Loucy (cell line): ENCODE measurements at regions not wholly inside any gene's neighbourhood (a gene's known extent, or its start where the extent isn't known, plus 50 kb on each side); places are given as distances from the start of the nearest gene placed in this dataset.

Source experiments
- H2AFZ ChIP-seq: fragments of 200-600 bp; sonication (generic); 2 replicates; pipeline ENCODE4 v1.6.0; 2016; ENCODE audit warnings: antibody characterized with exemption, mild to moderate bottlenecking, low read length, moderate library complexity
- H3F3A ChIP-seq: fragments of 200-600 bp; 2 replicates; pipeline ENCODE4 v1.6.0; 2016; ENCODE audit warnings: antibody characterized with exemption, low read depth, mild to moderate bottlenecking
- H3K27me3 ChIP-seq: fragments of 200-600 bp; sonication (generic); 2 replicates; pipeline ENCODE4 v1.6.1; 2014; ENCODE audit warnings: low read length, mild to moderate bottlenecking; ENCODE audit not compliant: insufficient read depth, poor library complexity, severe bottlenecking
- H3K36me3 ChIP-seq: fragments of 200-600 bp; sonication (generic); 2 replicates; pipeline ENCODE4 v1.6.1; 2016; ENCODE audit warnings: low read length; ENCODE audit not compliant: insufficient read depth
- H3K4me1 ChIP-seq: fragments of 200-600 bp; sonication (generic); 2 replicates; pipeline ENCODE4 v1.5.1; 2014; ENCODE audit warnings: low read length, mild to moderate bottlenecking; ENCODE audit not compliant: insufficient read depth, poor library complexity, severe bottlenecking
- H3K4me2 ChIP-seq: fragments of 200-600 bp; sonication (generic); 2 replicates; pipeline ENCODE4 v1.6.0; 2014; ENCODE audit warnings: antibody characterized with exemption, low read length, low read depth, mild to moderate bottlenecking; ENCODE audit not compliant: poor library complexity, severe bottlenecking
- H3K4me3 ChIP-seq: fragments of 200-600 bp; sonication (generic); 2 replicates; pipeline ENCODE4 v1.5.1; 2014; ENCODE audit warnings: low read length, mild to moderate bottlenecking, mixed read lengths; ENCODE audit not compliant: poor library complexity, severe bottlenecking
- H3K79me2 ChIP-seq: fragments of 200-600 bp; sonication (generic); 2 replicates; pipeline ENCODE4 v1.6.1; 2014; ENCODE audit warnings: low read length; ENCODE audit not compliant: insufficient read depth
- H3K9ac ChIP-seq: fragments of 200-600 bp; sonication (generic); 2 replicates; pipeline ENCODE4 v1.6.0; 2014; ENCODE audit warnings: mild to moderate bottlenecking, low read depth, low read length, moderate library complexity; ENCODE audit not compliant: poor library complexity, severe bottlenecking
- H3K9me2 ChIP-seq: fragments of 200-600 bp; sonication (generic); replicated peaks from 2 replicates; pipeline ENCODE4 v1.6.1; 2016; ENCODE audit warnings: low read depth, low read length, mixed read lengths
- H3K9me3 ChIP-seq: fragments of 200-600 bp; sonication (generic); 2 replicates; pipeline ENCODE4 v1.6.1; 2014; ENCODE audit warnings: mild to moderate bottlenecking, antibody characterized with exemption, low read length, low read depth; ENCODE audit not compliant: insufficient read depth
- H4K20me1 ChIP-seq: fragments of 200-600 bp; sonication (generic); 2 replicates; pipeline ENCODE4 v1.6.0; 2014; ENCODE audit warnings: antibody characterized with exemption, low read length, mild to moderate bottlenecking; ENCODE audit not compliant: insufficient read depth, poor library complexity, severe bottlenecking
- EZH2phosphoT487 ChIP-seq: fragments of 200-600 bp; IDR thresholded peaks from 2 replicates; pipeline ENCODE4 v1.6.1; 2018; ENCODE audit warnings: antibody characterized with exemption, mild to moderate bottlenecking, moderate library complexity, borderline replicate concordance
- TF ChIP-seq, protein P1 (sequence below): fragments of 200-600 bp; sonication (generic); conservative IDR thresholded peaks from 2 replicates; pipeline ENCODE4 v1.5.1; 2014; ENCODE audit warnings: mild to moderate bottlenecking, antibody characterized with exemption, low read length

GRCh38 chr13:67726979-67727378 lies 496.8 kb upstream of the PCDH9 start:
- no peaks in the 10 kb centered on the region for H3K4me1 ChIP-seq
- no peaks in the 10 kb centered on the region for H3F3A ChIP-seq
- TF ChIP-seq, protein P1, sequence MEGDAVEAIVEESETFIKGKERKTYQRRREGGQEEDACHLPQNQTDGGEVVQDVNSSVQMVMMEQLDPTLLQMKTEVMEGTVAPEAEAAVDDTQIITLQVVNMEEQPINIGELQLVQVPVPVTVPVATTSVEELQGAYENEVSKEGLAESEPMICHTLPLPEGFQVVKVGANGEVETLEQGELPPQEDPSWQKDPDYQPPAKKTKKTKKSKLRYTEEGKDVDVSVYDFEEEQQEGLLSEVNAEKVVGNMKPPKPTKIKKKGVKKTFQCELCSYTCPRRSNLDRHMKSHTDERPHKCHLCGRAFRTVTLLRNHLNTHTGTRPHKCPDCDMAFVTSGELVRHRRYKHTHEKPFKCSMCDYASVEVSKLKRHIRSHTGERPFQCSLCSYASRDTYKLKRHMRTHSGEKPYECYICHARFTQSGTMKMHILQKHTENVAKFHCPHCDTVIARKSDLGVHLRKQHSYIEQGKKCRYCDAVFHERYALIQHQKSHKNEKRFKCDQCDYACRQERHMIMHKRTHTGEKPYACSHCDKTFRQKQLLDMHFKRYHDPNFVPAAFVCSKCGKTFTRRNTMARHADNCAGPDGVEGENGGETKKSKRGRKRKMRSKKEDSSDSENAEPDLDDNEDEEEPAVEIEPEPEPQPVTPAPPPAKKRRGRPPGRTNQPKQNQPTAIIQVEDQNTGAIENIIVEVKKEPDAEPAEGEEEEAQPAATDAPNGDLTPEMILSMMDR, result no peak
- no peak for TF ChIP-seq EZH2phosphoT487
- no peaks in the 10 kb centered on the region for H3K36me3 ChIP-seq
- H3K79me2 ChIP-seq, result no peaks in the 10 kb centered on the region
- no peaks in the 10 kb centered on the region for H3K27me3 ChIP-seq
- H3K4me2 ChIP-seq, result no peak overlapping the region
- no peaks in the 10 kb centered on the region for H4K20me1 ChIP-seq
- no peaks in the 10 kb centered on the region for H3K9me3 ChIP-seq
- no peak overlapping the region for H3K4me3 ChIP-seq
- H3K9me2 ChIP-seq, result no peaks in the 10 kb centered on the region
- H2AFZ ChIP-seq, result no peak overlapping the region
- no peak overlapping the region for H3K9ac ChIP-seq

DNA sequence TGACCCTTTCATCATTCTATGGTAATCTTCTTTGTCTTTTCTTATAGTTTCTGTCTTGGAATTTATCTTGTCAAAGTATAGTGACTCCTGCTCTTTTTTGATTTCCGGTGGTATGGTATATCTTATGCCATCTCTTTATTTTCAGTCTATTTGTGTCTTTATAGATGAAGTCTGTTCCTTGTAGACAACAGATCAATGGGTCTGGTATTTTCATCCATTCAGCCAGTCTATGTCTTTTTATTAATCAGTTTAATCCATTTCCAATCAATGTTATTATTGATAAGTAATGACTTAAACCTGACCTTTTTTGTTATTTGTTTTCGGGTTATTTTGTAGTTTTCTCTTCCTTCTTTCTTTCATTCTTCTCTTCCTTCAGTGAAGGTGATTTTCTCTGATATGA lies 495.9 kb upstream of the PCDH9 start:
- Histone ChIP-seq H3K79me2 (no peaks in the 10 kb centered on the region), H2AFZ (no peak overlapping the region), H3K4me2 (no peak overlapping the region), H3K9ac (no peak overlapping the region), H3K9me3 (no peaks in the 10 kb centered on the region), H3K4me1 (no peaks in the 10 kb centered on the region), H3K27me3 (no peaks in the 10 kb centered on the region), H3F3A (no peaks in the 10 kb centered on the region), H3K4me3 (no peak overlapping the region), H3K36me3 (no peaks in the 10 kb centered on the region), H3K9me2 (no peaks in the 10 kb centered on the region), H4K20me1 (no peaks in the 10 kb centered on the region)
- TF ChIP-seq, protein P1, result no peak
- TF ChIP-seq EZH2phosphoT487, result no peak

DNA sequence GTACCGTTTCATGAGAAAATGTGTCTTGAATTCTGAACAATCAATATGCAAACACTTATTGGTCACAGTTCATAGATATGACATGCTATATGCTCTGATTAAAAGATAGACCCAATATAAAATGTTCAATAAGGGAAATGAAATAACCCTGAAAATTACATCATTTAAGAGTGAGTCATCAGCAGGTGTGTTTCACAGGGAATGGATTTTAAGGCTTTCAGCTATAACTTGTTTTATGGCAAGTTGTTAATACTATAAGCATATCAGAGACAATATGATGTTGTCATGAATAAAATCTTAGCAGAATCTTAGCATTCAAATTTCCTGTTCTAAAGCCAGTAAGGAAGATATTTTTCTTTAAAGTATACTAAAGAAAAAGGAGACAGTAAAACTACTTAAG lies 483.4 kb upstream of the PCDH9 start:
- no peaks in the 10 kb centered on the region for H3K27me3 ChIP-seq
- H3K4me3 ChIP-seq, result no peak overlapping the region
- no peaks in the 10 kb centered on the region; the same call in 1 of the 2 replicates for H3K9me2 ChIP-seq
- H3K9ac ChIP-seq, result no peak overlapping the region
- H3K79me2 ChIP-seq, result no peaks in the 10 kb centered on the region
- no peaks in the 10 kb centered on the region for H3K9me3 ChIP-seq
- TF ChIP-seq, protein P1, result no peak
- TF ChIP-seq EZH2phosphoT487, result no peak
- no peaks in the 10 kb centered on the region for H3F3A ChIP-seq
- H3K4me1 ChIP-seq, result no peaks in the 10 kb centered on the region
- H3K36me3 ChIP-seq, result no peaks in the 10 kb centered on the region
- H4K20me1 ChIP-seq, result no peaks in the 10 kb centered on the region
- H2AFZ ChIP-seq, result no peak overlapping the region
- H3K4me2 ChIP-seq, result no peak overlapping the region
